ENCODE measurements at regions not wholly inside any gene's neighbourhood (a gene's known extent, or its start where the extent isn't known, plus 50 kb on each side); places are given as distances from the start of the nearest gene placed in this dataset.

- Histone ChIP-seq H3K36me3 (ENCODE audit: control insufficient read depth in 2 of 2, extremely low read depth in 1 of 2, insufficient read depth in 2 of 2, low read length in 2 of 2) (no peaks in the 10 kb centered on the region), H3K27me3 (ENCODE audit: control insufficient read depth, extremely low read depth, insufficient read depth, low read length) (no peaks in the 10 kb centered on the region), H3K9ac (ENCODE audit: control insufficient read depth, extremely low read depth, insufficient read depth, low read length) (no peak overlapping the region), H3K27ac (ENCODE audit: control insufficient read depth, insufficient read depth, low read length) (no peak overlapping the region), H3K4me1 (ENCODE audit: control insufficient read depth, extremely low read depth, insufficient read depth, low read length) (no peaks in the 10 kb centered on the region), H3K79me2 (ENCODE audit: control insufficient read depth, insufficient read depth, low read length) (no peaks in the 10 kb centered on the region), H4K20me1 (ENCODE audit: control insufficient read depth, extremely low read depth, insufficient read depth, low read length) (no peaks in the 10 kb centered on the region), H3K9me1 (ENCODE audit: control insufficient read depth, extremely low read depth, insufficient read depth, low read length) (no peaks in the 10 kb centered on the region), H2AFZ (ENCODE audit: control insufficient read depth, low read length) (no peak overlapping the region), H3K4me2 (ENCODE audit: control insufficient read depth, extremely low read depth, insufficient read depth, low read depth, low read length) (no peak overlapping the region), H3K4me3 (ENCODE audit: control insufficient read depth in 2 of 3, extremely low read depth in 1 of 3, insufficient read depth in 2 of 3, low read depth in 1 of 3, low read length in 3 of 3) (no peak overlapping the region), H3K9me3 (ENCODE audit: control insufficient read depth, low read depth, low read length) (no peaks in the 10 kb centered on the region)
- no peak for TF ChIP-seq EZH2 (IDR thresholded peaks at IDR 0.05; ENCODE audit: low read length)
- no peak for TF ChIP-seq CTCF (optimal IDR thresholded peaks at IDR 0.05 in 1 of 3, IDR thresholded peaks at IDR 0.05 in 1 of 3, conservative IDR thresholded peaks at IDR 0.05 in 1 of 3; ENCODE audit: extremely low read depth in 1 of 3, insufficient read depth in 2 of 3, low read length in 3 of 3)
- dilution Hi-C loops (cut with MboI; ENCODE audit: extremely low pct_ligation_motif_present, low sequenced_read_pairs), result no loop called here
- FAIRE-seq, result no peak
- no peak for DNase-seq (ENCODE audit: low read depth, low spot score)
Observed at GRCh38 chr13:76630629-76631230, 255.5 kb downstream of the KCTD12 start.

DNA sequence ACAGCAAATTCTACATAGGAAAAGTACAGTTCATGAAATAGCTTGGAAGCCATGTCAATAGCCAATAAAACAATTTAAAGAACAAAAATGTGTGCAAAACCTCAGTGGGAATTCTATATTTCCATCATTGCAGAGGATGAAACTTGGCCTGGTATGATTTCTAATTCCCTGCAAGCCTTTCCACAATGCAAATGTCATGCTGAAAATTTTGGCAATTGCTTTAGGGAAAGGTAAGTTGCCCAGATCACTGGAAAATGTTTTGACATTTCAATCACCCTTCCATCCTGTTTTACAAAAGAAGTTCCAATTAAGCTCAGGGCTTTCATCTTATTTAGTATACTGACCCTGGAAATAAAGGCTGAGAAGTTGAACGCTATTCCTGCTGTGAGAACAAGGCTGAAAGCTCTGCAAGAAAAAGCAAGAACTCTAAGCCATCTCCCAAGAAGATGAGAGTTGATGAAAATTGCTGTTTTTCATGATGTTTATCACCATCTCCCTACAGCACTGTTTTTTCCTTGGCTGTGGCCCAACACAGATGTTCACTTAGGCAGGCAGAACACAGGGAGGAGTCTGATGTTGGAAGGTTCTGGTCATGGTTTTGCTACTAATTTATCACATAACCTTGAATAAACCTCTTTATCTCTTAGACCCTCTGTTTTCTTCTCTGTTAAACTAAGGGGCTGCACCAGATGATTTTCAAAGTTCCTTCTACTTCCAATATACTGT lies 263.7 kb downstream of the KCTD12 start:
- Histone ChIP-seq H3K9me3 (ENCODE audit: control insufficient read depth, low read depth, low read length) (no peaks in the 10 kb centered on the region), H3K36me3 (ENCODE audit: control insufficient read depth in 2 of 2, extremely low read depth in 1 of 2, insufficient read depth in 2 of 2, low read length in 2 of 2) (no peaks in the 10 kb centered on the region), H3K4me3 (ENCODE audit: control insufficient read depth in 2 of 3, extremely low read depth in 1 of 3, insufficient read depth in 2 of 3, low read depth in 1 of 3, low read length in 3 of 3) (no peak overlapping the region), H3K9ac (ENCODE audit: control insufficient read depth, extremely low read depth, insufficient read depth, low read length) (no peak overlapping the region), H3K4me1 (ENCODE audit: control insufficient read depth, extremely low read depth, insufficient read depth, low read length) (no peaks in the 10 kb centered on the region), H4K20me1 (ENCODE audit: control insufficient read depth, extremely low read depth, insufficient read depth, low read length) (no peaks in the 10 kb centered on the region), H3K4me2 (ENCODE audit: control insufficient read depth, extremely low read depth, insufficient read depth, low read depth, low read length) (no peak overlapping the region), H3K79me2 (ENCODE audit: control insufficient read depth, insufficient read depth, low read length) (no peaks in the 10 kb centered on the region), H3K27ac (ENCODE audit: control insufficient read depth, insufficient read depth, low read length) (no peak overlapping the region), H3K9me1 (ENCODE audit: control insufficient read depth, extremely low read depth, insufficient read depth, low read length) (no peaks in the 10 kb centered on the region), H2AFZ (ENCODE audit: control insufficient read depth, low read length) (no peak overlapping the region), H3K27me3 (ENCODE audit: control insufficient read depth, extremely low read depth, insufficient read depth, low read length) (no peaks in the 10 kb centered on the region)
- TF ChIP-seq EZH2 (IDR thresholded peaks at IDR 0.05; ENCODE audit: low read length), result no peak
- TF ChIP-seq CTCF (optimal IDR thresholded peaks at IDR 0.05 in 1 of 3, IDR thresholded peaks at IDR 0.05 in 1 of 3, conservative IDR thresholded peaks at IDR 0.05 in 1 of 3; ENCODE audit: extremely low read depth in 1 of 3, insufficient read depth in 2 of 3, low read length in 3 of 3), result no peak
- DNase-seq (ENCODE audit: low read depth, low spot score), result no peak
- dilution Hi-C loops (cut with MboI; ENCODE audit: extremely low pct_ligation_motif_present, low sequenced_read_pairs), result no loop called here
- FAIRE-seq, result no peak
